ENCODE measurements at regions not wholly inside any gene's neighbourhood (a gene's known extent, or its start where the extent isn't known, plus 50 kb on each side); places are given as distances from the start of the nearest gene placed in this dataset.

DNA sequence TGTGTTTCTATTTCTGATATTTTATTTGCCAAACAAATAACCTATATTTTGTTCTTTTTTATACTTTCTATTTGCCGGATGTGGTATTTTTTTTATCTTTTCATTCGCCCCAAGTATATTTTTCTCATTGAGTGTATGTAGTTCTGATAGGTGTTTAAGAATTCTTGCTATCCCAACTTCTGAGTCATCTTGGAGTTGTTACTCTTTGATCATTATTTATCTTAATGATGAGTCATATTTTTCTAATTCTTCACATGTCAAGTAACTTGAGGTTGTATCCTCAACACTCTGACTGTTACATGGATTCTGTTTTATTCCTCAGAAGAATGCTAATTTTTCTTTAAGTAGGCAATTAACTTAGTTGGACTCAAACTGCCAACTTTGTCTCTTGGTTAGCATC, 498.1 kb downstream of the TLE1 start:
- no peaks in the 10 kb centered on the region for H3K27me3 Mint-ChIP-seq
- H3K9me3 Mint-ChIP-seq = no peaks in the 10 kb centered on the region
- no peak overlapping the region for H3K4me3 Mint-ChIP-seq
- H3K36me3 Mint-ChIP-seq = no peaks in the 10 kb centered on the region
- DNase-seq = no peak
- no peak overlapping the region for H3K27ac Mint-ChIP-seq
- CTCF ChIA-PET = no interaction called here
- H3K4me1 Mint-ChIP-seq = no peaks in the 10 kb centered on the region

DNA sequence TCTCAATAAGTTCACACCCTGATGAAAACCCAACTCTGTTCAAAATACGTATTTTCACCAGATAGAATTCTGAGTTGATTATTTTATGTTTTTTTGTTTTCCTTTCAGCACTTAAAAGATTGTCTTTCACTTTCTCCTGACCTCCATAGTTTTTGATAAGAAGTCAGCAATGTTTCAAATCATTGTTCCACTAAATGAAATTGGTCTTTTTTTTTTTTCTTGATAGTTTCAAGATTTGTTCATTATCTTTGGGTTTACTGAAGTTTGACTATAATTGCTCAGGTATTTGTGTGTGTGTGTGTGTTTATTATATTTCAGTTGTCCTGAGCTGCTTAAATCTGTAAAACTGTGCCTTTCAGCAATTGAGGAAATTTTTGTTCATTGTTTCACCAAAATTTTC, 498.7 kb downstream of the TLE1 start:
- Mint-ChIP-seq H3K27ac (no peak overlapping the region), H3K36me3 (no peaks in the 10 kb centered on the region), H3K4me3 (no peak overlapping the region), H3K9me3 (no peaks in the 10 kb centered on the region), H3K27me3 (no peaks in the 10 kb centered on the region), H3K4me1 (no peaks in the 10 kb centered on the region)
- no peak for DNase-seq
- CTCF ChIA-PET = no interaction called here

DNA sequence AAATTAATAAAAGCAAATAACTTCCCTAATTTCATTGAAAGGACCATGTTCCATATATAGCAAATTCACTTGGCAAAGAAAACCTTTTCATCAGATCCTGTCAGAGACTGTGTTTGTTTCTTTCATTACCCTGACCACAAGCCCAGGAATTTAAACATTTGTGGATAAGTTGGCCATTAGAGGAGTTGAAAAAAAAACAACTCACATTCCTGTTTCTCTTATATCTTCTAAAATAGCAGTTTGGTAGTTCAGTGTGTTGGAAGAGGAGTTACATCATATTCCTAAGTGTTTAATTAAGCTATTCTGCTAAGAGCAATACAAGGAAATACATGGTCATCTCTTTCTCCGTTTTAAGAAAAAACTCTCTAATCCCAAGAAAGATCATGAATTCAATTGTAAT, 505.6 kb downstream of the TLE1 start:
- no peak for DNase-seq
- CTCF ChIA-PET = no interaction called here
- no peak overlapping the region for H3K4me3 Mint-ChIP-seq
- no peaks in the 10 kb centered on the region for H3K36me3 Mint-ChIP-seq
- H3K4me1 Mint-ChIP-seq = no peaks in the 10 kb centered on the region
- no peaks in the 10 kb centered on the region for H3K27me3 Mint-ChIP-seq
- no peak overlapping the region for H3K27ac Mint-ChIP-seq
- no peaks in the 10 kb centered on the region for H3K9me3 Mint-ChIP-seq

DNA sequence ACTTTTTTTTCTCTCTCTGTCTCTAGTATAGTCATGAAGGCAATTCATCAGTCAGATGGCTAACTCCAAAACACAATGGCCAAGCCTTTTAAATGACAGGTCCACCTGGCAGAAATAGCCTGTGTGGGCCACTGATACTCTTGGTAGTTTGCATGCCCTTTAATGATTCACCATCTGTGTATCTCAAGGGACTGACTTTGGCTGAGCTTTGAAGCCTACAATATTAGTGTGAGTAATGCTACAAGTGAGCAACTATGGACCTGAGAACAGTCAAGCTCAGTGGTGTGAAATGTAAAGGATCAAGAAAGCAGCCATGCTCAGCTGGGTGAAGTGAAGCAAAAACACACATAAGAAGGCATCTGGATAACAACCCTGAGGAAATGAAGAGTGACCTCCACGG, 506.9 kb downstream of the TLE1 start:
- H3K36me3 Mint-ChIP-seq = no peaks in the 10 kb centered on the region
- no peaks in the 10 kb centered on the region for H3K4me1 Mint-ChIP-seq
- no peaks in the 10 kb centered on the region for H3K9me3 Mint-ChIP-seq
- H3K27me3 Mint-ChIP-seq = no peaks in the 10 kb centered on the region
- no peak for DNase-seq
- no peak overlapping the region for H3K27ac Mint-ChIP-seq
- H3K4me3 Mint-ChIP-seq = no peak overlapping the region
- CTCF ChIA-PET = no interaction called here

DNA sequence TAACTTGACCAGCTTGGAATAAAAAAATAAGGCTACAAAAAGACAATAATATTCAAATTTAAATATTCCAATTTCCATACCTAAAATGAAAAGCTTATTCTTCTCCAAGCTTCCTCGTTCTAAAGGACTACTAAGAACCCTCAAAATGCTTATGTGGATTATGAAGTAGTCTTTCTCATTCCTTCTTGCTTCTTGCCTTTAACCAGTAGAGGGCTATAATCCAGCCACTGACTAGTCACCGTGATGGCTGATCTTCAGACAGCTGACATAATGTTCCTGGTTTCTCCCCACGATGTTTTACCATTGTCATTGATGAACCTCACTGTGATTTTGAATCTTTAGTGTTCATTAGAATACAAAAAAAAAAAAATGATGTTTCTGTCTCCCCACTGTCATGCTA, 515.3 kb downstream of the TLE1 start:
- Mint-ChIP-seq H3K36me3 (no peaks in the 10 kb centered on the region), H3K9me3 (no peaks in the 10 kb centered on the region), H3K4me1 (no peaks in the 10 kb centered on the region), H3K27me3 (no peaks in the 10 kb centered on the region), H3K4me3 (no peak overlapping the region), H3K27ac (no peak overlapping the region)
- CTCF ChIA-PET = no interaction called here
- DNase-seq = no peak

DNA sequence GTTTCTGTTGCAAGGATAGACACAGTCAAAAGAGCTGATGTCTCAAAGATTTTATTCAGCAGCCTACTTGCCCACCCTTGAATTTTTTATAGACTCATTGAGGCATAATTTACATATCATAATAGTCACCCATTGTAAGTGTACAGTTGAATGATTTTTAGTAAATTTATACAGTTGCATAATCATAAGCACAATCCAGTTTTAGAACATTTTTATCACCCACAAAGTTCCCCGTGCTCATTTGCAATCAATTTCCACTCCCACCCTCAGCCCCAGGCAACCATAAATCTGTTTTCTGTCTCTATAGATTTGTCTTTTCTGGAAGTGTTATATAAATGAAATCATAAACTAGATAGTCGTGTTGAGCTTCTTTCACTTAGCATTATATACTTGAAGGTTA, 517.7 kb downstream of the TLE1 start:
- Mint-ChIP-seq H3K9me3 (peaks cover 7% of the 10 kb centered on the region), H3K4me1 (no peaks in the 10 kb centered on the region), H3K36me3 (no peaks in the 10 kb centered on the region), H3K4me3 (no peak overlapping the region), H3K27me3 (no peaks in the 10 kb centered on the region), H3K27ac (no peak overlapping the region)
- no peak for DNase-seq
- CTCF ChIA-PET = no interaction called here

DNA sequence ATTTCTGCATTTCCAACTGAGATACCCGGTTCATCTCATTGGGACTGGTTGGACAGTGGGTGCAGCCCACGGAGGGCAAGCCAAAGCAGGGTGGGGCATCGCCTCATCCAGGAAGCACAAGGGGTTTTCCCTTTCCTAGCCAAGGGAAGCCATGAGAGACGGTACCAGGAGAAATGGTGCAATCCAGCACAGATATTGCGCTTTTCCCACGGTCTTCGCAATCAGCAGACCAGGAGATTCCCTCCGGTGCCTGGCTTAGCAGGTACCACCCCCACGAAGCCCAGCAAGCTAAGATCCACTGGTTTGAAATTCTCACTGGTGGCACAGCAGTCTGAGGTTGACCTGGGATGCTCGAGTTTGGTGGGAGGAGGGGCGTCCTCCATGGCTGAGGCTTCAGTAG, 527.0 kb downstream of the TLE1 start:
- CTCF ChIA-PET = no interaction called here

DNA sequence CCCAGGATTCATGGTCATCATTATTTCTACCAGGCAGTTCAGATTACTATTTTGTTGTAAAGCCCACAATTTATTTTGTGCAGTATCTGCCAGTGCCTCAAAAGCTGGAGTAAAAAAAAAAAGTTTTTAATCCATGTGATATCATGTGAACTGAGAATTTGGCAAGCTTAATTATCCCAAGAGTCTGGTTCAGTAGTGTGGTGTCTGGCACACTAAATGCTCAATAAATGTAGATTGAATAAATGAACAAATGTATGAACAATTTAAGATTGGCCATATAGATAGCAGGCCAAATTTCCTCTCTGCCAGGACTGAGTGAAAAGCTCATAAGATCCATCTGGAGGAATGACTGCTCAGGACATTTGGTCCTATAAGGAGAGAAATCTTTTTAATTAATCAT, 533.0 kb downstream of the TLE1 start:
- Mint-ChIP-seq H3K4me1 (no peaks in the 10 kb centered on the region), H3K4me3 (no peak overlapping the region), H3K9me3 (no peaks in the 10 kb centered on the region), H3K27me3 (no peaks in the 10 kb centered on the region), H3K36me3 (no peaks in the 10 kb centered on the region), H3K27ac (no peak overlapping the region)
- no peak for DNase-seq
- CTCF ChIA-PET = no interaction called here

More for the DNA sequence above, 527.0 kb downstream of the TLE1 start:
- no peak overlapping the region for H3K4me3 Mint-ChIP-seq
- no peak for DNase-seq
- no peaks in the 10 kb centered on the region for H3K27me3 Mint-ChIP-seq
- no peaks in the 10 kb centered on the region for H3K36me3 Mint-ChIP-seq
- no peak overlapping the region for H3K27ac Mint-ChIP-seq
- no peaks in the 10 kb centered on the region for H3K4me1 Mint-ChIP-seq
- peaks cover 9% of the 10 kb centered on the region for H3K9me3 Mint-ChIP-seq

DNA sequence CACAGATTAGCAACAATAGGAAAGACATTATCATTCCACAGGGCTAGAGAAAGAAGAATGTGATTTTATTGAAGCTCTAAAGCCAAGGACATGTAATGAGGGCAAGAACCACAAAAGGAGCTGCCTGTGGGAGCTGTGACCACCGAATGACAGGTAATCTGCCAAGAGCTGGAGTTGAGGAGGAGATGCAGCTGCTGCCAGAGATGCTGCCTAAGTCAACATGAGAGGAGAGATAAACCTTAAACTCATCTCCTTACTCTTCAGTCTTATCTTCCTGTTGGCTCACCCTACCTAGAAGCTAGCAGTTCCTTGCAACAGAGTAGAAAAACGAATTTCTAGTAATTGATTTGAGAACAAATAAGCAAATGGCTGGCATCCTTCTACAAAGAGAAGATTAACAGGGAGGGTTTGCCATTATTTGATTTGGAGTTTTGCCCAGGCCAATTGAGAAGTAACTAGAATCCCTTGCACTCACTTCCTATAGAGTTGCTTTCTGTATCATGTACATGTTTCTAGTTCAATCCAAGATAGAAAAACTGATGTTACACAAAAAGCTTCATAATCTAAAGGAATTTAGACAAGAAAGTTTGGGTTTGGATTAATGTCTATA, 539.2 kb downstream of the TLE1 start:
- Mint-ChIP-seq H3K27ac (no peak overlapping the region), H3K27me3 (no peaks in the 10 kb centered on the region), H3K4me1 (no peaks in the 10 kb centered on the region), H3K4me3 (no peak overlapping the region), H3K36me3 (no peaks in the 10 kb centered on the region), H3K9me3 (peaks cover 3% of the 10 kb centered on the region)
- no peak for DNase-seq
- CTCF ChIA-PET = no interaction called here

DNA sequence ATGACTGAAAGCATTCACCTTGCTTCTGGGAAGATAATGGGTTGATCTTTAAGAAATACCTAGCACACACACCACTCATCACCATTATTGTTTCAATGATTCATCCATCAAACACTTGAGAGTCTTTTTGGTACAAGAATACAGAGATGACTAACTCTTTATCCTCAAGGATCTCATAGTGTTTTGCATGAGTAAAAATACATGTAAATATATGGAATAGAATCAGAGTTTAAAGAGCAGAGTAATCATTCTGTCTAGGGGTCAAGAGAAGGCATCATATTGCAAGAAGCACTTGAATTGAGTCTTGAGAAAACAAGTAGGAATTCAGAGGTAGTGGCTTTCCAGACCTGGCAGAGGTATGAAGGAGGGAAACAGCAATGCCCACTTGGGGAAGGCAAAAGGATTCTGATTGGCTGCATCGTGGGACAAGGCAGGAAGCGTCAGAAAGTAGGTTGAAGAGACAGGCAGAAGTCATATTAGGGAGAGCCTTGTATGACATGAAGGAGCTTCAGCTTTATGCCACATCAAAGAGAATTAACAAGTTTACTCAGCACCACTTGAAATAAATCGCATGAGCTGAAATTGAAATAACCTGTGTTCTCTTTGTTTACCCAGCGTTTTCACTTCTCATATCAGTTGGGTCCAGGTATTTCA, 542.5 kb downstream of the TLE1 start:
- Mint-ChIP-seq H3K27ac (no peak overlapping the region), H3K9me3 (peaks cover 3% of the 10 kb centered on the region), H3K27me3 (no peaks in the 10 kb centered on the region), H3K4me3 (no peak overlapping the region), H3K36me3 (no peaks in the 10 kb centered on the region), H3K4me1 (no peaks in the 10 kb centered on the region)
- CTCF ChIA-PET = no interaction called here
- DNase-seq = no peak

DNA sequence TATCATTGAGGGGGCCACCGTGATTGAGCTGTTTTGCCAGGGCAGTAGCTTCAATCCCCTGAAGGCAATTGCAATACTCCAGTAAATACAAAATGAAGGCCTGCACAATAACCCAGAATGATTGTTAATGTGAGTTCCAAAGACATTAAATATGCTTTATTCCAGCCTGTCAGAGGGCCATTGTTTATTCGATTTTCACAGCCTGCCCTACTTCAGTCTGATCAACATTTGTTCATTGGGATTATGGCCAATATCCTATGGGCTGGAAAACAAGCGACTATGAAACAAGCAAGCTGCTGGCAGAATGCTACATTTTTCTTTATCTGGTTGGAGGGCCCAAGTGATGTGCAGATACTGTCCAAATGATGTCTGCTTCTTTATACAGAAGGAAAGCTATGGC, 543.1 kb downstream of the TLE1 start:
- H3K27ac Mint-ChIP-seq = no peak overlapping the region
- no peak for DNase-seq
- peaks cover 3% of the 10 kb centered on the region for H3K9me3 Mint-ChIP-seq
- H3K27me3 Mint-ChIP-seq = no peaks in the 10 kb centered on the region
- H3K4me3 Mint-ChIP-seq = no peak overlapping the region
- no peaks in the 10 kb centered on the region for H3K4me1 Mint-ChIP-seq
- H3K36me3 Mint-ChIP-seq = no peaks in the 10 kb centered on the region
- CTCF ChIA-PET = no interaction called here

DNA sequence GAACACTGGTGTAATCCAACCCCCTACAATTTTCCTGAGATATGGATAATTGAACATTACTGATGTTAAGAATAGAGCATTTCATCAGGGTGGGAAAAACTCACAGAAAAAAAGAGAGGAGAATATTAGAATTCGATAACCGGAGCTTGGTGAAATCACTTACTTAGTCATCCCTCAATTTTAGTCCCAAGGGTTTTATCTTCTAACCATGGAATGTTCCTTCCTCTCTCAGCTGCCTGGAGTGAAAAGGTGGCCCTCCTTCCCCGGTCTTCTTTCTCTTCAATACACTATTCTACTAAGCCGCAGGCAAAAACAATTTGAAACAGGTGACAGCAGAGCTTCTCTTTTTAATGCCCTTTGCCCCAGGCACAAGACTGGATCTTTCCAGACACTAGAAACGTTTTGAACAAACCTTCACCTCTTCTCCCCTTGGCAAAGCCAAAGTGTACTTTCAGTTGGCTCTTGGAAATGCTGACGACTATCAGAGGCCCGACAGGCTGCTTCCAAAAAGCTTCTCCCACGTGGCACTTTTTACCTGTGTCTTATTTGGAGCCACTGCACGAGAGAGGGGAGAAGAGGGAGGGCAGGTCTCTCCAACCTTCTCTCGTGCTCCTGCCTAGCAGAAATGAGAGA, 543.9 kb downstream of the TLE1 start:
- Mint-ChIP-seq H3K27ac (no peak overlapping the region), H3K9me3 (peaks cover 3% of the 10 kb centered on the region), H3K36me3 (no peaks in the 10 kb centered on the region), H3K4me3 (no peak overlapping the region), H3K27me3 (no peaks in the 10 kb centered on the region), H3K4me1 (no peaks in the 10 kb centered on the region)
- DNase-seq = no peak
- CTCF ChIA-PET = no interaction called here

DNA sequence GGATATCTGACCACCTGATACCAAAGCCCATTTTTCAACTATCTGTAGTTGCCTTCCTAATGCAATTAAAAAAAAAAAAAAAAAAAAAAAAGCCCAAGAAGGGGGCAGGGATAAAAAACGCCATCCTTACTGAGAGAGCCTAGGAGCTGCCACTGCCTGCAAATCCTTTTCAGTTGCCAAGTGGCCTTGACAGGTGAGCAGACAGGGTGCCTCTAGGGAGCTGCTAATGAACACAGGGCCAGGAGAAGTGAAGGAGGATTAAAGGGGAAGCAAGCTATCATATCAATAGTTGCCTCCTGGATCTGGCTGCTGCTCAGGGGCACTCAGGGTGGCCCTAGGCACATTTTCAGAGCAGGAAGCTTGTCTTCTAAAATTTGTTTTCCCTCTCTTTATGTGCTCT, 547.4 kb downstream of the TLE1 start:
- Mint-ChIP-seq H3K27ac (no peak overlapping the region), H3K36me3 (no peaks in the 10 kb centered on the region), H3K27me3 (no peaks in the 10 kb centered on the region), H3K4me1 (no peaks in the 10 kb centered on the region), H3K4me3 (no peak overlapping the region), H3K9me3 (peaks cover 3% of the 10 kb centered on the region)
- CTCF ChIA-PET = no interaction called here
- DNase-seq = no peak

DNA sequence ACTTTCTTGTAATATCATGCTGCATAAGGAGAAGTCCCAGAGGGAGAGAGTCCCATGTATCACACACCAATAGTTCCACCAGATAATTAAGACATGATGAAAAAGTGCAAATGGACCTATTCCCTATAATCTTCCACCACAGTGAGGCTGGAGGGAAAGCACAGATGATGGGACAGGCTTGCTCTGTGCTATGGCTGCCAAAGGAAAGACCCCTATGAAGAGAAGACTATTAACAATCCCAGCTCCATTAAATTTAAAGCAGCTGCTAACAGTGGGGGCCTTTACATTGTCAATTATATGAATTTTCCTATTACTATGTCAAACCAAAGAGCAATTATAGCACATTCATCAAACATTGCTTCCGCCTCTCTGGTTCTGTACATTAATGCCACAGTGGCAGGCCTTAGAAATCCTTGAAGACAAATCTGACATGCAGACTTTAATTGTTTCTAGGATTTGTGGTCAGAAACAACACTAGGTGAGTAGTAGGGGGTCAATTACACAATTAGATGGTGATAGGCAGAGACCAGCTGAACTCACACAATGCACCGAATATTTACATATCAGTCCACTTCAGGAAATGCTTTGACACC, 551.3 kb downstream of the TLE1 start:
- H3K9me3 Mint-ChIP-seq = peaks cover 1% of the 10 kb centered on the region
- CTCF ChIA-PET = no interaction called here

DNA sequence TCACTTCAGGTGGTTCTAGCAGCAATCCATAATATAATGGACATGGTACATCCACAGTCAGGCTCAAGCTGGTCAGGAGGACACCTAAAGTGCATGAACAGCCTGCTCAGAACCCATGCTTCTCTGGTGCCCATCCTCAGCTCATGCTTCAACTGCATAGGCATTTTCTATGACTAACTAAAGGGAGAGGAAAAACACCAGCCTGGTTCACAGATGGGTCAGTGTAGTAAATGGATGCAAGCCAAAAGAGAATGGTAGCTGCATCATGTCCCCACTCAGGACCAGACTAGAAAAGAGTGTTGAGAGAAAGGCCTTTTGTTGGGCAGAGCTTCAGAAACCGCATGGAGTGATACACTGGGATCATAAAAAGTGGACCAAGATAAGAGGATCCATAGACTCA, 556.6 kb downstream of the TLE1 start:
- Mint-ChIP-seq H3K4me3 (no peak overlapping the region), H3K36me3 (no peaks in the 10 kb centered on the region)
- CTCF ChIA-PET = no interaction called here

More for the DNA sequence above, 551.3 kb downstream of the TLE1 start:
- H3K4me3 Mint-ChIP-seq = no peak overlapping the region
- DNase-seq = no peak
- no peaks in the 10 kb centered on the region for H3K36me3 Mint-ChIP-seq
- H3K27me3 Mint-ChIP-seq = no peaks in the 10 kb centered on the region
- H3K27ac Mint-ChIP-seq = no peak overlapping the region
- H3K4me1 Mint-ChIP-seq = no peaks in the 10 kb centered on the region

More for the DNA sequence above, 556.6 kb downstream of the TLE1 start:
- no peak for DNase-seq
- no peaks in the 10 kb centered on the region for H3K4me1 Mint-ChIP-seq
- no peaks in the 10 kb centered on the region for H3K27me3 Mint-ChIP-seq
- H3K27ac Mint-ChIP-seq = no peak overlapping the region
- peaks cover 4% of the 10 kb centered on the region for H3K9me3 Mint-ChIP-seq
